Fibroblast of upper back skin (primary cell): ENCODE measurements at regions not wholly inside any gene's neighbourhood (a gene's known extent, or its start where the extent isn't known, plus 50 kb on each side); places are given as distances from the start of the nearest gene placed in this dataset.
"Not testable (repeated sequence)": the region's sequence is repeated elsewhere in the genome, so short reads cannot be mapped to it uniquely, and the experiment has no call there.

Experiments used
- DNase-seq: peaks from one replicate; pipeline ENCODE4 v3.0.0-alpha.2; 2013

DNA sequence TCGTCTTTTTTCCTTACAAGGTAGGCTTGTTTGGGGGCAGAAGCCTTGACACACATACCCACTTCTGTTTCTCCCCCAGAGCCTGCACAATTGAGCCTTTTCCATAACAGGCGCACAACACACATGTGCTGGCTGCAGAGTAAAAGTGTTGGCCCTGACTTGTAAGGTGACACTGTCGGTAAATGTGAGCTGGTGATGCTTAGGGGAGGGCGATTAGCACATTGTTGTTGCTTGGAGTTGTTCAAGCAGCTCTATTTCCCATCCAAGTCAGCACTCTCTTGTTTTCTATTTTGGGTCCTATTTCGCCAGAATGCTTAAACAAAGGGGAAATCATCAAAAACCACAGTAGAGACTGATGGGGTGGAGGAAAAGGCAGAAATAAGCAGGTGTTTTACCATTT, 51.9 kb upstream of the PTPRJ start:
- no peak for DNase-seq

DNA sequence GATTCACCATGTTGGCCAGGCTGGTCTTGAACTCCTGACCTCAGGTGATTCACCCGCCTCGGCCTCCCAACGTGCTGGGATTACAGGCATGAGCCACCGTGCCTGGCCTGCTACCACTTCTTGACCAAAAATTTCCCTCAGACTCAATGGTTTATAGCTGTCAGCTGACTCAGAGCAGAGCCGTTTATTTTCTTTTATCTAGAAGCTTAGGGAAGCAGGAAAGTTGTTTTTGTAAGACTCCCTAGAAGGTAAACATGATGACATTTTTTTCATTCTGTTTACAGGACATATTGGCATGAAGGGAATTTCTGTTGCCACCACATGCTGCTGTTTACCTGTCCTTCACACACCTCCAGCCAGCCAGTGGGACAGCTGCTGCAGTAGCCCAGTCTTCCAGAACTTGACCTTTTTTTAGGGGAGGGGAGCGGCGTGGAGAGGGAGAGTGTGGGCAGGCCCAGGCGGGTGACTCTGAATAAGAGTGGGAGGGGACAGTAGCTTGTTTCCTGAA, 56.1 kb upstream of the PTPRJ start:
- peak; percentile 56 for DNase-seq

DNA sequence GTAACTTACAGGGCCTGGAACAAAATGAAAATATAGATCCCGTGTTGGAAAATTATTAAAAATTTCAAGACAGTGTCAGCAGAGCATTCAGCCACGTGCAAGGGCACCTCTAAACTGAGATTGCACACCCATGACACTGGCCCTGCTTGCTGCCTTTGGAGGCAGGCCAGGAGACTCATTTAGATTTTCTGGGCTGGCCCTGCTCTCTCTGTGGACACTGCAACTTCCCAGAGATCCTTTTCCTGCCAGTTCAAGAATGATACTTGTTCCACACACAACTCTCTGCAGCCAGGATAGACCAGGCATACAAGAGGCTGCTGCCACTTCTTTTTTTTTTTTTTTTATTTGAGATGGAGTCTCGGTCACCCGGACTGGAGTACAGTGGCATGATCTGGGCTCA, 56.7 kb upstream of the PTPRJ start:
- peak; percentile 44 for DNase-seq

DNA sequence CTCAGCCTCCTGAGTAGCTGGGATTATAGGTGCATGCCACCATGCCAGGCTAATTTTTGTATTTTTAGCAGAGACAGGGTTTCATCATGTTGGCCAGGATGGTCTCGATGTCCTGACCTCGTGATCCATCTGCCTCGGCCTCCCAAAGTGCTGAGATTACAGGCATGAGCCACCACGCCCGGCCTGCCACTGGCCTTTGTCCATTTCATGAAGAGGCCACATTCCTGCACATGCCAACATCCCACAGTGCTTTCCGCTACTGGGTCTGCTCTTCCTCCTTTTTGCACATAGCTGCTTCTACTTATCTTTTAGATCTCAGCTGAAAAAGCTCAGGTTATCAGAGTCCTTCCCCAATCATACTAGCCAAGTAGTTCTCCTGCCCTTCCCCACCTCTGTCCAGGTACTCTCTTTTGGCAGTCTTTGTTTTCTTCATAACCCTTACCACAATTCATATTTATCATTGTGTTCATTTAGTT, 59.2 kb upstream of the PTPRJ start:
- DNase-seq, result not testable (repeated sequence)

DNA sequence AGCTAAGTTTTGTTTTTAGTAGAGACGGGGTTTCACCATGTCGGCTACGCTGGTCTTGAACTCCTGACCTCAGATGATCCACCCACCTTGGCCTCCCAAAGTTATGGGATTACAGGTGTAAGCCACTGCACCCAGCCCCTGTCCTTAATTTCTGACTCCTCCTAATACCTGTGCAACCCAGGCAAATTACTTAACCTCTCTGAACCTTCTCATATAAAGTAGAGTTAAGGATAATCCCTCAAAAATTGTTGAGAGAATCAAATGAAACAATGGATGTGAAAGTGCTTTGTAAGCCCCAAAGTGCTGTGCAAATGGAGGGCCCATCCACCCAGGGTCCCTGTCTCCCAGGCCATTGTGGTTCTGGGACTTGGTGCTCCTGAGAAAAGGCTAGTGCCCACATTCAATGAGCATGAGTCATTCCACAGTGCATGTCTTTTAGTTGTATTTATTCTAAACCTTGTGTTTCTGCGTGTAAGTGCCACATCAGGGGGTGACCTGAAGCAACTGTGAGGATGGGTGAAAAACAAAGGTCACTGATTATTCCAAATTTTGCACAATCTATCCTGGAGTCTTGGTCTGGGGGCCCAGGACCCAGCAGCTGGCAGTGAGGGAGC, 61.4 kb upstream of the PTPRJ start:
- peak; percentile 34 for DNase-seq

DNA sequence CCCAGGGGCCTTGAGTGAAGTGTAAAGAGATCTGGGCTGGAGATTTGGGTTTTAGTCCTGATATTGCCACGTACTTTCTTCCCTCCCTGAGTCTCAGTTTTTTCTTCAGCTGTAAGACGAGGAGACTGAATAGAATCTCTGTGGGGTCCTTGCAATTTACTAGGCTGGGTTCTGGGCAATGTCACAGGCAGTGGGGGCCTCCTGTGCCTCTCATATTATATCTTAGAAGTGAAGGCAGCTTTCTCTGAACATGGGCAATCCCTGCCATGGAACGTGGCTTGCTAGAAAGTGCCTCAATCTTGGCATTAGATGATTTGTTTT, 62.0 kb upstream of the PTPRJ start:
- DNase-seq, result no peak

DNA sequence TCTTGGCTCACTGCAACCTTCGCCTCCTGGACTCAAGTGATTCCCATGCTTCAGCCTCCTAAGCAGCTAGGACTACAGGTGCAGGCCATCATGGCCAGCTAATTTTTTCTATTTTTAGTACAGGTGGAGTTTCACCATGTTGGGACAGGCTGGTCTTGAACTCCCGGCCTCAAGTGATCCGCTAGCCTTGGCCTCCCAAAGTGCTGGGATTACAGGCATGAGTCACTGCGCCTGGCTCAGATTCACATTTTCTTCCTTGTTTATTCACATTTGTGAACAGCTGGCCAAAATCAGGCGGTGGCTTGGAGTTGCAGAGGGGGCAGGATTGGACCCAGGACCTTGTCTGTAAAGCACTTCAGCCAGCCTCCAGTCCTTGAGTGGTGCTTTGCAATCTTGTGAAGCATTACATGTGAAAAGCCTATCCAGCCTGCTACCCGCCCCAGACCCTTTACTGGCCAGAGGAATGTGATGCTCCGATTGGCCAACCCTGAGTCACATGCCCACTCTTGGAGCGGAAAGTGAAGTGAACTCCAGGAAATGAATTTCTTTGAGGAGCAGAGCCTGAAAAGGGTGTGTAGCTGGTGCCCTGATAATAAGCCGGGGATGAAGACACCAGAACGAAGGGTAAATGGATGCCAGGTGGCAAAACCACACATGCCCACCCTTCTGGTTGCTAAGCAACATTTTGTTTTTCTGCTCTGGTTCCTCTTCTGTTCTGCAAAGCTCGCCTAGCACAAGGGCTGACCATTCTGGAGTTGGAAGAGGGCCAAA, 62.6 kb upstream of the PTPRJ start:
- peak; percentile 67 for DNase-seq

DNA sequence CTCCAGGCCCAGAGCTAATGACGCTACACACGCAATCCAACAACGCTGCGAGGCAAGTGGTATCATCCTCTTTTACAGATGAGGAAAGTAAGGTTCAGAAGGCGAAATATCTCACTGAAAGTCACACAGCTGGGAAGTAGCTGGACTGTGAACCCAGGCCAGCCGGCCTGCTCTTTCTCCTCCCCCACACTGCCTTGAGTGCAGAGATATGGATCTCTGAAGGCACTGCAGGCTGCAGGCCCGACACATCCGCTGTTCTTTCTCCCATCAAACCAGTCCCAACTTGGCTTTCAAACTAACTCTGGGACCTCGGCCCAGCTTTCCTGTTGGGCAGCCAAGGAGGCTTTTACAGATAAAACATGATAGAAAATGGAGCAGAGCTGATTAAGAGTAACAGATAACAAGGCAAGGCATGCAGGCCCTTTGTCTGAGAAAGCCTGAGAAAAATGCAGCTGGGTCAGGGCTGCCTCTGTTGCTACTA, 64.0 kb upstream of the PTPRJ start:
- DNase-seq, result peak; percentile 30

DNA sequence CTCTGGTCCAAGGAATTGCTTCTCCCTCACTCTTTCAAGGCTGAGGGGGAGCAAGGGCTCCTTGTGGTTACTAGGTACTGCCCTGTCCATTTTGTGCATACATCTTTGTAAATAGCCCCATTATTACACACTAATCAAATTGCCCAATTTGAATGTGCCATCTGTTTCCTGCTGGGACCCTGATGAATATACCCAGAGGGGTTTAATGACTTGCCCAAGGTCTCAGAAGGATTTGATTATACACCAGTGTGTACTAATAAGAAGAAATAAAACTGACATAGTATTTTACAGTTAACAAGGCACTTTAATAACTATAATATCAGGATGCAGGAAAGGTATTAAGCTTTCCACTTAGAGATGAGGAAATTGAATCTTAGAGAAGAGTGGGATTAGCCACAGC, 64.6 kb upstream of the PTPRJ start:
- DNase-seq, result no peak

DNA sequence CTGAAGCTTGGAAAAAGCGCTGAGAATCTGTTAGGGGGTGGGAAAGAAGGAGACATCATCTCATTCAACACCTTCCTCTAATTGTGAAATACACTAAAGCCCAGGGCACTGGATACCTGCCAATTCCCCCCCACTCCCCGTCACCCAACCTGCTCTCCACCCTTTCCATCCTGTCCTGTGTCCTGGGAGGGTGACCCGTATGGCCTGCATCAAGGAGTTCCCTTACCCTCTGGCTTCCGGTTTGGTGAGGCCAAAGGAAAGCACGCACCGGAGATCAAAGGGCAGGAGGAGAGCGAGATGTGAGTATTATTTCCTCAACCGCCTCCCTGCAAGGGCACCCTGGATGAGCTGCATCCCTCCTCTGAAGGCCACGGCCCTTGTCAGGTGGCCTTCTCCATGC, 65.0 kb upstream of the PTPRJ start:
- DNase-seq, result no peak

DNA sequence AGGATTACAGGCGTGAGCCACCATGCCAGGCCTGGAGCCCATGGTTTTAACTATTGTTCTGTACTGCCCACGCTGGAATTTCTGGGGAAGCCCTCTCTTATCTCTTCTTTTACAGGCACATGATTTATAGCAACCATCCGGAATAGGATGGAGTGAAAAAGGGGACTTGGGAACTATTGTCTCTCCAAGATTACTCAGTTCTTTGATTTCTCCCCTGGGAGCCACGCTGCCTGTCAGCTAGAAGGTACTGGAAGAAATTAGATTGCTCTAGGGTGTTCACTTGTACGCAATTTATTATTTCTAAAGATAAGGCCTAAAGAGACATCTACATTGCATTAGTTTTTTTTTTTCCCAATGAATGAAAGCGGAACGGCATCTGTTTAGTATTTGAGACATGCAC, 65.6 kb upstream of the PTPRJ start:
- DNase-seq, result peak; percentile 13

DNA sequence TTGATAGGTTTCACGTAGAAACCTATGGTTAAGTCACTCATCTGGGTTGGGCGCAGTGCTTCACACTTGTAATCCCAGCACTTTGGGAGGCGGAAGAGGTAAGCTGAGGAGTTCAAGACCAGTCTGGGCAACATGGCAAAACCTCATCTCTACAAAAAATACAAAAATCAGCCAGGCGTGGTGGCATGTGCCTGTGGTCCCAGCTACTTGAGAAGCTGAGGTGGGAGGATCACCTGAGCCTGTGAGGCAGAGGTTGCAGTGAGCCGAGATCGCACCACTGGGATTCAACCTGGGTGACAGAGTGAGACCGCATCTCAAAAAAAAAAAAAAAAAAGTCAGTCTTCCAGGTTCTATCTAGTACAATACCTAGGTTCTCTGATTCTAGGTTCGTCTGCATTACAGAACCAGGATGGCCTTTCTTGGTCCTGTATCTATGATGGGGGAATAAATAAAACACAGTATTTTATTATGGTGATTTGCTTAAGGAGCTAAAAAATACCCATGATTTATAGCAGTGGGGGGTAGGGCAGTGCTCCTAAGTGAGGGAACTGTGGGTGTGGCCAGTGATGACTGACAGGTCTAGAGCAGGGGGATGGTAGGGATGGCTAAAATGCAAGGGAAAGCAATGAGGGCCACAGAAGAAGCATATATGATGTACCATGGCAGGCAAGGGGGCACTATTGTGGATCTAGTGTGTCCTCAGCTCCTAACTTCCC, 65.5 kb upstream of the NUP160 start:
- DNase-seq, result no peak

DNA sequence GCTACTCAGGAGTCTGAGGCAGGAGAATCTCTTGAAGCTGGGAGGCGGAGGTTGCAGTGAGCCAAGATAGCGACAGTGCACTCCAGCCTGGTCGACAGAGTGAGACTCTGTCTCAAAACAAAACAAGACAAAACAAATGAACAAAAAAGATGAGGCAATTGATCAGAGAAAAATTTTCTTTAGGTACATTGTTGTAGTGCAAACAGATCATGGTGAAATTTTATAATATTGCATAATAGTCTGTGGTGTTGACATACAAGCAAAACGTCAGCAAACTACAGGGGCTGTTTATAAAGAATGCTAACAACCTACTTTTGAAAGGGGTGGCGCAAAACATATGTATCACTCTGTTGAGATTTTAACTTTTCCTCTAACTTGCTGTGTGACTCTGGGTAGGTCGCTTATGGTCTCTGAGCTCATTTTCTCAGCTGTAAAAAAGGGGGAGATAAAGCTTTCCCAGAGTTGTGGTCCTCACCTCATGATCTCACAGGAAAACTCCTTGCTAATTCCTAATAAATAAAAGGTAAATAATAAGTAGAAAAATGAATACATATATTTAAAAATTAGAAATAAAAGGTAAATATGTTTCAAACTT, 64.8 kb upstream of the NUP160 start:
- DNase-seq, result no peak

DNA sequence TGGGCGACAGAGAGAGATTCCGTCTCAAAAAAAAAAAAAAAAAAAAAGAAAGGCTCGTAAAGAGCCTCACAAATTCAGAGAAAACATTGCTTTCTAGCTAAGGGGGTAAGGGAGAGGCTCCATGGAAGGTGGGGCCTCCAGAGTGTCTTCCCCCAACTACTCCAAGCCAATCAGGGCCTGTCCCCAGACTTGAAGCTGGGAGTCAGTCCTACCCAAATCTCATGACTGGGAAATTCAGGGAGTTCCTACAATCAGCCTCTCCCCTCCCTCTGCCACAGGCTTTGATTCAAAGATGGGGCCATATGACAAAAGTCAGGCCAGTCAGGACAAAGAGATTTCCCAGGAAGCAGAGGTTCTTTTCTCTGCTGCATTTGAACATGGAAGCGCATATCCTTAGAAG, 63.0 kb upstream of the NUP160 start:
- no peak for DNase-seq

DNA sequence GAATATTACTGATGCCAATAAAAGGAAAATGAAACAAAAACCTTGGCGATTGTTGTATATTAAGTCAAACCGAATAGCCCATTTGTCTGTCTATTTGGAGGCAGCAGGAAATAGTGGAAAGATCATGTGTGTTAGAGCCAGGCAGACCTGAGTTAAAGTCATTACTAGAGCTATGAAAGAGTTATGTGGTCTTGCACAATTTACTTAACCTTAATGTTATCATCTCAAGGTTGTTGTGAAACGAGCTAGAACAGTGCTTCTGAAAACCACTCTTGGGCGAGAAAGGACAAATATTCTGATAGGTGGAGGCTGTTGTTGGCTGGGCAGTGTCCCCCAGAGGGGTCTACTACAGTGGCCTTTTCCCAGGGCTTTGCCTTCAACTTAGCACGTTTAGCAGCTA, 60.0 kb upstream of the NUP160 start:
- DNase-seq, result peak; percentile 13

DNA sequence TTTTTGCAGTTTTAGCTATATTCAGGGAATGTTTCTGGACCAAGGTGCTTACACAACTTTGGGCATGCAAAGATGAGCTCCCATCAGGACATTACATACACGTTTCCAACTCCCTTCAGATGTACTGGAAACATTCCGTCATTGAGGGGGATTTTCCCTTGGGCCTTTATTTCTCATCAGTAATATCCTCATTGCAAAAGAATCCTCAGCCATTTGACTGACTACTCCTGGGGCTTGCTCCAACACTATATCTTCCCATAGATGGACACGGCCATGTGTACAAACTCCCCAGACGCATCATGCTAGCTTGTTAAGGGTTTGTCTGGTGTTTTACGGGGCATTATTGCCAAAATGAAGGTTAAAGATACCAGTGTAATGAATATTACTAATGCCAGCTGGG, 59.3 kb upstream of the NUP160 start:
- DNase-seq, result peak; percentile 67

DNA sequence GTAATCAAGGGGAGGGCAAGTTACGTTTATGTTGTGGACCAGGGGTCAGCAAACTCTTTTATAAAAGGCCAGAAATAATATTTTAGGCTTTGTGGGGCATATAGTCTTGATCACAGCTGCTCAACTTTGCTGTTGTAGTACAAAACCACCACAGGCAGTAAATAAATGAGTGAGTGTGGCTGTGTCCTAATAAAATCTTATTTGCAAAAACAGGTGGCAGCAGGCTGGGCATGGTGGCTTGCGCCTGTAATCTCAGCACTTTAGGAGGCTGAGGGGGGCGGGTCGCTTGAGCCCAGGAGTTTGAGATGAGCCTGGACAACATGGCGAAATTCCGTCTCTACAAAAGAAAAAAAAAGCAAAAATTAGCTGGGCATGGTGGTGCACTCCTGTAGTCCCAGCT, 57.9 kb upstream of the NUP160 start:
- no peak for DNase-seq

DNA sequence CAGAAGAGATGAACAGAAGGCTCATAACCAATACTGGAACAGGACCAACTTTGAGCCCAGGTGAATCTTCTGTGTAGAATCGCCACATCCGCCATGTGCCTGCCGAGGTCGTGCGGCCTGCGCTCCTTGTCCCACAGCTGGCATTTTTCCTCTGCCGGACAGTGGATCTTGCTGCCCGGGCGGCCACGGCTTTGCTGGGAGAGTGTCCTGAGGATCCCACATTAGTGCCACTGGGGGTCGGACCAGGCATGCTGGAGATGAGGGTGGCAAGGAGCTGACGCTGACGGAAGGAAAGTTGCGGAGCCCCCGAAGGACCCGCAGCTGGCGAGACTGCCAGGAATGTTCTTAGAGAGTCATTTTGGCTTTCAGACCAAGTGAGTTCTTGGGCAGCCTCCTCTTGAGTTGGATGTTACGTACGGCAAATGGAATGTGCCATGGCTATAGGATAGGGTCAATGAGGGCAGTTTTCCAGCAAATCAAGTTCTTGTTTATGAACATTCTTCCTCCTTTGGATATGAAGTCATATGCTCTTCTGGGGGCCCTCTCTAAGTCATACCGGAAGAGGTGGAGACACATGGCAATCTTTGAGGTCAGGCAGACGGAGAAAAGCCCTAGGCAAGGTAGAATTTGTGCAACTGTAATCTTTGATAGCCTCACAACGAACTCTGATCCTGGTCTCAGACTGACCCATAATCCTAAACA, 57.4 kb upstream of the NUP160 start:
- peak; percentile 44 for DNase-seq

DNA sequence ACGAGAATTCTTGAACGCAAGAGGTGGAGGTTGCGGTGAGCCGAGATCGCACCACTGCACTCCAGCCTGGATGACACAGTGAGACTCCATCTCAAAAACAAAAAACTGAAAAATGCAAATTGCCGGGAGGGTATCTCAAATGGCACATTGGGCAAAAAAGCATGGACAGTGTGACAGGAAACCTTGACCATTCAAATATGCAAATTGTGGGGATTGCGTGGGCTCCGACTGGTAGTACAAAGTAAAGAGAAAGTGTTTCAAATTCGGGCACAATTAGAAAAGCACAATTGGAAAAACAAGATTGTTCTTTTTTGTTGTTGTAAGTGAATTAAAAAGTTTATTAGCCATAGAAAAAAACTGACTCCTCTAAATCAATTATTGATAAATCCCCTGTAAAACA, 56.7 kb upstream of the NUP160 start:
- no peak for DNase-seq

DNA sequence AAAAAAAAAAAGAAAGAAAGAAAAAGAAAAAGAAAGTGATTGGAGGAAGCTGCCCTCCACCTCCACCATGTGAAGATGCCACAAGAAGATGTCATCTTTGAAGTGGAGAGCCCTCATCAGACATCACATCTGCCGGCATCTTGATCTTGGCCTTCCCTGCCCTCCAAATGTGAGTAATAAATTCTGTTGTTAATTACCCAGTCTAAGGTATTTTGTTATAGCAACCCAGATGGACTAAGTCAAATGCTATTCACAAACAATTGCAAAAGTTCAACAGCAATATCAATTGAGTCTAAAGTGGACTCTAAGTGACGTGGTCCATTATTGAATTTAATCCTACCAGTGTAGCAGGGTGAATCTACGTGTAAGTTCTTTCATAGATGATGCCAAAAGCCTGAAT, 55.9 kb upstream of the NUP160 start:
- no peak for DNase-seq

DNA sequence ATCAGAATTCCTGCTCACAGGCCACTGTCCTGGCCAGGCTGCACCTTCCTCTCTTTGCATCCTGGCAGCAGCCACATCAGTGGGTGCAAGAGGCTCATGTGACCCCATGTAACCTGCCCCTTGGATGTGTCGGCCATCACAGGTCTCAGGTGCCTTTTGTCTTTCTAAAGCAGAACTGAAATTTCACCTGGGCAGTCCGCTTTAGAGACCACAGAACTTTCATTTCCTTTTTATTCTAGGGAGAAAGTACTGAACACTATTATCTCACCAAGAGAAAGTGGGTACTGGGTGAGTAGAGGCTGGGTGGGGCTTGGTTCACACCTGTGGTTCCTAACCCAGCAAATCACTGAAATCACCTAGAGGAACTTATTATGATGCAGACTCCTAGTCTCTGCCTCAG, 51.7 kb upstream of the NUP160 start:
- no peak for DNase-seq
